ENCODE measurements at regions not wholly inside any gene's neighbourhood (a gene's known extent, or its start where the extent isn't known, plus 50 kb on each side); places are given as distances from the start of the nearest gene placed in this dataset.

- no peak for DNase-seq
Observed at GRCh38 chr3:110749006-110749405, 322.6 kb upstream of the NECTIN3 start.

DNA sequence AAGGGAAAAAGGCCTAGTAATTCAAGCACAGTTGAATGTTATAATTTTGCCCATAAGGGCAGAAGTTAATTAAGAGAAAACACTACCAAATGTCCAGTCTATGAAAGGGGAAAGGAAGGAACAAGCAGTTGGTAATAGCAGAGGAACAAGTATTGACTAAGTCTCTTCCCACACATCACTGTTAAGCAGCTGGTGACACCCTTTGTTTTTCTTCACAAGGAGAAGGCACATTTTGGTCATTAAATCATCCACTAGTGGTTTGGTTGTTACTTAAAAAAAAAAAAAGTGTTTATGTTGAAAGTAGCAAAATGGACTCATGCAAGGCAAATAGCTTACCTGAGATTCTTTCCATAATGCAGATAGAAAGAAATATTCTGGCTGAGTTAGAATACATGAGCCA lies 321.4 kb upstream of the NECTIN3 start:
- DNase-seq = no peak

DNA sequence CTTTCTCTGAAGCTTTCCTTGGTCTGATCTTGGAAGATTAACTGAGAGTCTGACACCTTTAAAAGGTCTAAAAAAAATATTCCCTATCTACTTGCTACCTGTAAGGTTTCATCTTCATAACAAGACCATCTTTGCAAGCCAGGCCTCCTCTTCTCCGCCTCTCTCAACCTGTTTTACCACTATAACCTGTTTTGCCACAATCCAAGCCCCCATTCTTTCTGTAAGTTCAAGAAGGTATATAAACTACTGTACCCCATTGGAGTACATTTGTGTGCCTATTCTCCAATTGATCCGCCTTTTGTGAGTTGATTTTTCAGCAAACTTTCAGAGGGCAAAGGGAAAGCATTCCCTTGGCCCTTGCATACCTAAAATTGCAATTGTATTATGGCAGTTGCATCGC lies 319.3 kb upstream of the NECTIN3 start:
- no peak for DNase-seq

DNA sequence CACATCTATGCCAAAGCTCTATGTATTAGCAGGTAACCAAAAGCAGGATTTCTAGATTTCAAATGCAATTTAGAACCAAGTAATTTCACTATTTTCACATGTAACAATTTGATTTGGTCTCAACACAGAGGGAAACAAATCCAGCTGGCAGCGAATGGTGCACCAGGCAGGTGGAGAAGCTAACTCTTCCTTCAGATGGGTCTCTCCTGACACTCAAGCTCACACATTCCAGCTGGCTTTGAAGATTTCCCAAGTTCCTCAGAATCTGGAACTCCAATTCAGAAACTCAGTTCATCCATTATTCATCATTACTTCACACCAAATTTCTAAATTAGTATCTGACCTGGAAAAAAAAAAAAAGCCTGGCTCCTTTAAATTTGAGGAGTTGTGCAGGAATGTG lies 318.1 kb upstream of the NECTIN3 start:
- DNase-seq = no peak

GRCh38 chr3:110754212-110754916 lies 317.3 kb upstream of the NECTIN3 start:
- DNase-seq = peak; percentile 4

DNA sequence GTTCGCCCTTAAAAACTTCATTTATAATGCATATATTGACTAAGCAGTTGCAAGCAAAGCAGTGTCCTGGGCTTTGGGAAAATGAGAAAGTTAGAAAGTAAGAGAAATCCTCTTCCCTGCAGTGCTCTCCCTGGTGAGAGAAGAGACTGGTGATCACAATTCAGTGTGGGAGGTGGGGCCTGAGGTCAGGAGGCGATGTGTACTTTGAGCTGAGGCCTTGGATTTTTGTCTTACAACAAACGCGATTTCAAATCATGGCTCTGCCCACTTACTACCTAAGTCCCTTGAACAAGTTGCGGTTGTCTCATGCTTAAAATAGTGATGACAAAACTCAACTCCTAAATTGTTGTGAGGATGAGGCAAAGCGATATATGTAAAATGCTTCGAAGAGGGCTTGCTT lies 316.3 kb upstream of the NECTIN3 start:
- DNase-seq = no peak

GRCh38 chr3:110756705-110757104 lies 314.9 kb upstream of the NECTIN3 start:
- no peak for DNase-seq

- DNase-seq = no peak
Observed at GRCh38 chr3:110758208-110758607, 313.4 kb upstream of the NECTIN3 start.

DNA sequence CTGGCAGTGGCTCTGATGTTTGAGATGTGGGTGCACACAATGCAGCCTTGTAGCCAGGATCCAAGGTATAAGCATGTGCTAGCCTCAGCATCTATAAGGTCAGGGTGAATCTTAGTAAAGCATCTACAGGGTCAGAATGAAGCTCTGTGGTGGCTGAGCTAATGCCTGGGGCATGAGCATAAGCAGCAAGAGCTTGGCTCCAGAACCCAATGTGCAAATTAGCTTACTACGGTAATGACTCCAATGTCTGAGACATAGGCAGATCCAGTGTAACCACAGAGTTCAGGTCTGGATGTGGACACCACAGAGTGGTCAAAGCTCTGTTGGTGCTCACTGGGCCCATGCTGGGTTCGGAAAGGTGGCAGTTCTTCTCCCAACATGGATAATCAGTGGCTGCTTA lies 304.5 kb upstream of the NECTIN3 start:
- DNase-seq = no peak

- no peak for DNase-seq
Observed at GRCh38 chr3:110767838-110768237, 303.8 kb upstream of the NECTIN3 start.

DNA sequence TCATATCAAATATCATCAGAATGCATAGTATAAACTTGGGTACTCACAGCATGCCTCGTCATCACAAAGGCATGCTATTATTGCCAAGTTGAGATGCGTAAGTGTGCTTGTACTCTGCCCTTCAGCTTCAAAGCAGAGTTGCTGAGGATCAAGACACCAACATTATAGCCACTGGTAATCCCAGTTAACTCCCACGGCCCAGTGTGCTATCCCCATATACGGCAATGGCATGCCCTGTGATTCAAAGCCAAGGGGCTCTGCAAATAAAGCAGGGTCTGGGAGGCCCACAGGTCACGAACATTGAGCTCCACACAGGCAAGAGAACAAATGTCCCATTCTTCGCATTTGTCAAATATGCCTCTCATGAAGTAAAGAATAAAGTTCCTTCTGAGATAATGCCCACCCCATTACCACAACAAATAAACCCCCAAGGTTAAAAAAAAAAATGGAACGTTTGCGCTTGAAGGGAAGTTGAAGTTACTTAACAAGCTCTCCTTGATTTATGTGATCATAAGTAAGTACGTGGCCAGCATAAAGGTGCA lies 298.1 kb upstream of the NECTIN3 start:
- DNase-seq = no peak

GRCh38 chr3:110774496-110775265 lies 296.9 kb upstream of the NECTIN3 start:
- DNase-seq = no peak

- DNase-seq = no peak
Observed at GRCh38 chr3:110779581-110779980, 292.0 kb upstream of the NECTIN3 start.

DNA sequence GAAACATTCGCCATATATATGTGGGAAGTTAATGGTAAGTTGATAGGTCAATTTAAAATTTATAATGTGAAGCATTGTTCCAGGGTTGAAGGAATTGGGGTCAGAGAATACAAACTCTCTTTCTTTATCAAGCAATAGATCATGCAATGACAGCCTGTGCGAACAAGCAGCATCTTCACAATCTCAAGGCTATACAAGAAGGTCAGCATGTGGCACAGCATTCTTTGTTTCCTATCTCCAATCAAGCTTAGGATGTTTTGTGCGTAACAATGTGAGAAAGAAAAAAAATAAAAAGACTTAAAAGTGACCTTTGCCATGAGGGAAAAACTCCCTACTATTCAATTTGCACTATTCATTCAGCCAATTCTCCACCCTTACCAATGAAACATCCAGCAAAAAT lies 288.1 kb upstream of the NECTIN3 start:
- DNase-seq = no peak

- DNase-seq = no peak
Observed at GRCh38 chr3:110788794-110789193, 282.8 kb upstream of the NECTIN3 start.

- DNase-seq = no peak
Observed at GRCh38 chr3:110789315-110789714, 282.3 kb upstream of the NECTIN3 start.

DNA sequence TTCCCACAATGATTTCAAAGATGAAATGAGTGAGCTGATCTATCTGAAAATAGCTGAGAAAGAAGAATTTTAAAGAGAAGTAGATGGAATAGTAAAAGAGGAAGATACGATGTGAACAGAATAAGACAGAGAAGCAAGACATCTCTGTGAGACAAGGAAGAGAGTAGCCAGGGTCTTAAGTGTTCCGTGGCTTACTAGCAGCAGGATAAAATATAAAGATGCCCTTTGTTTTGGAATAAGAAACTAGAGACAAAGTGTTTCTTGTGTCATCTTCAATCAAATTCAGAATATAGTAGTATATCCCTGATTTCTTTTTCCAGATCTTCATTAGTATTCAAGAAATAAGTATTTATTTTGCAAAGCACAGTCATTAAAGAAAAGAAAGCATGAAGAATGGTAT lies 281.0 kb upstream of the NECTIN3 start:
- no peak for DNase-seq

DNA sequence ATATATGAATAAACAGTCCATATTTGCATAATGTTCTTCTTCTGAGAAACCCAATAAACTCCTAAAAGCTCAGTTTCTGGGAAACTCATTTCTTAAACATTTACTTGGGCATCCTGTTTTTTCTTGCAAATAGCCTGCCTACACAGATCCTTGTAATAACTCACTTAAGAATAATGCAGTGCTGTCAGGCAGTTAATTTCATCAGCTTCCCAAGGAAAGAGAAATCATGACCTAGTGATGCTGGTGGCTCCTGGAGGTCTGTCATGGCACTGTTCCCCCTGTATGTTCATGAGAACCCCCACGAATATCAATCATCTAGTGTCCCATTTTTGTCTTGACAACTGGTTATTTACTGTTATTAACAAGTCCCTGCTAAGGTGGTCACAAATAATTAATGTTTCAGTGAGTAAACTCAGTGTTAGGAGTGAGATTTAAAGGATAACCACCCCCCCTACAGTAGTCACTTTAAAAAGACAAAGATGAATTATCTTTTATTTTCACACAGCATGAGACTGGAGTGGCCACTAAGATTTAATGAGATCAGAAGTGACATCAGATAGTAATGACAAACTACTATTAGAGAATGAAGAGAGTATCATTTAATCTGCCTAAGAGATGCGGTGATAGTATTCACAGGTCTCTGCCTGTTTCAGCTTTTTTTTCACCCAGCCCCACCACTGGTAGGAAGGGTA lies 279.5 kb upstream of the NECTIN3 start:
- no peak for DNase-seq

- no peak for DNase-seq
Observed at GRCh38 chr3:110793611-110794010, 278.0 kb upstream of the NECTIN3 start.

- DNase-seq = no peak
Observed at GRCh38 chr3:110795163-110795562, 276.5 kb upstream of the NECTIN3 start.

DNA sequence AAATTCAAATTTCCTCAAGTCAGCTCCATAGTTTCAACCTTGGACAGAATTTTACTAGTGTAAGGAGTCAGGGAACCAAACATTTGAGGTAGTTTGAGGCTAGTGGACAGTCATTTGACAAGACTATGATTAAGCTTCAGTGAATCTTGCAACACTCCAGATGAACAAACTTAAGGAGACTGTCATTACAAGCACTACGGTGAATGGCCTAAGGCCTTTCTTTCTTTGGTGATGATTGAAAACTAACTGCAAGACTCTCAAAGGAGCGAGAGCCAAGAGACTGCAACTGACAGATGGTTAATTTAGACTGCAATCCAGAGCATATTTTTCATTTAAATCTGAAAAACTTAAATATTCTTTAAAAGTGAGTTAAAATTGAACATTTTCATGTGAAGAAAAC lies 272.3 kb upstream of the NECTIN3 start:
- no peak for DNase-seq

DNA sequence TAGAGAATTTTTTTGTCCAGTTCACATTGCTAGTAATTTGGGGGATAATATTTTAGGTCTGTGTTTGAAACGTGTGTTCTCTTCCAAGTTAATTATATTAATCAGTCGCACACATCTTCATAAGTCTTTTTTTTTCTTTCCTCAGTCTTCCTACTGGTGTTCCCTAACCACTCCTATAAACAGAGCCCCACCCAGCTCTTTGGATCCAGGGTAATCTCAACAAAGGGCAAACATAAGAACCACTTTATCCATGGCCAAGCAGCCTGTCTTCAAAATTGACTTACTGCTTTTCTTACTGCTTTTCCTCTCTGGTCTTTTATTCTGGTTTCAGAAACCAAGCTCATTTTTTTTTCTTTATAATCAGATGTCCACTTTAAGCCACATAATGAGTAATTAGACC lies 266.8 kb upstream of the NECTIN3 start:
- DNase-seq = no peak

- no peak for DNase-seq
Observed at GRCh38 chr3:110806924-110807323, 264.7 kb upstream of the NECTIN3 start.
